Retina (tissue), 1 donor: ENCODE measurements at regions not wholly inside any gene's neighbourhood (a gene's known extent, or its start where the extent isn't known, plus 50 kb on each side); places are given as distances from the start of the nearest gene placed in this dataset.
A peak's percentile ranks its signal among the peaks of the same experiment; 100 is the strongest.

Experiments used
- DNase-seq: peaks from one replicate; pipeline ENCODE4 v3.0.0-alpha.2; 2016

DNA sequence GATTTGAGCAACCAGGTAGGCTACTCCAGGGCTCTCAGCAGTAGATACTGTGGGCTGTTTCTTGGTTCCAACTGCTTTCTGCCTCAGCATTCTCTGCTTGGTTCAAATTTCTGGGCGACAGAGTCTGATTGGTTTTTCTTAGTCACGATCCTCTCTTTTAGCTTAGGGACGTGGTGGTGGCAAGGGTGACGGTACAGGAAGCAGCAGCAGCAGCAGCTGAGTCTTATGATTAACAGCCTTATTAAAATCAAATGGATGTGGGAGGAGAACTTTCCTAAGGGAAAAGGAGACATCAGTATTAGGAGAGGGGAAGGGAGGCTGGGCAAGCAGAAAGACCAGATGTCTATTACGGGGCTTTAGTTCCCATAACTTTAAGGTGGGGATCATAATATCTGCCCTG is 156.5 kb upstream of the PLPP4 start:
- DNase-seq = no peak

- DNase-seq = no peak
Measured at GRCh38 chr10:120308589-120308988, 148.4 kb upstream of the PLPP4 start.

DNA sequence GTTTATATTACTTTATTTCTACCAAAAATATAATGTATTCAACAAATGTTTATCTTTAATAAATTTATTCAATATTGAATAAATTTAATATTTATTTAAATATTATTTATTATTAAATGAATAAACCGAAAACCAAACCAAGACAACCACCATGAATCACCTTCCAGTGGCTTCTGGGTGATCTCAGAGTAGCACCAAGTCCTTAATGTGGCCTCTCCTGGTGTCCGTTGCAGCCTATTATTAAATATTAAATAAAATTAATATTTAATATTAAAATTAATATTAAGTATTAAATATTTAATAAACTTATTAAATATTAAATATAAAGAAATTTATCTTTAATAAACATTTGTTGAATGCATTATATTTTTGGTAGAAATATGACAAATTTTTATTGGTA is 143.3 kb upstream of the PLPP4 start:
- no peak for DNase-seq

- DNase-seq = no peak
Measured at GRCh38 chr10:120314442-120314841, 142.6 kb upstream of the PLPP4 start.

GRCh38 chr10:120318862-120319261 is 138.2 kb upstream of the PLPP4 start:
- no peak for DNase-seq

- no peak for DNase-seq
Measured at GRCh38 chr10:120327675-120328074, 129.4 kb upstream of the PLPP4 start.

- no peak for DNase-seq
Measured at GRCh38 chr10:120328647-120329046, 128.4 kb upstream of the PLPP4 start.

DNA sequence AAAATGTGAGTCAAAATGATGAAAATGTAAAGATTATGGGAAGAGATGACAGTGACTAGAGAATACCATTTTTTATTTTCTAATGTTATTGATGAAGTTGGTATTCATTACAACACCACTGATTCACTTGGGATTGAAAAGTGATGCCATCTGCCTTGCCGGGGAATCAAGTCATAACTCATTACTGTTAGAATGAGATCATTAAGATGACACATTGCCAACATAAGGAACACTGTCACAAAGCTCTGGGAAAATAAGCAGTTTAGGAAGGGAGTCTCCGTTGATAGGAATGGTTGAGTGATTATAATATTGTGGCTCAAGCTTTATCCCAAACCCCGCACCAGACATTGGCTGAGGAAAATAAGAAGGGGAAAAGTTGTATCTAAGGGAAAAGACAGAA is 121.5 kb upstream of the PLPP4 start:
- DNase-seq = no peak

DNA sequence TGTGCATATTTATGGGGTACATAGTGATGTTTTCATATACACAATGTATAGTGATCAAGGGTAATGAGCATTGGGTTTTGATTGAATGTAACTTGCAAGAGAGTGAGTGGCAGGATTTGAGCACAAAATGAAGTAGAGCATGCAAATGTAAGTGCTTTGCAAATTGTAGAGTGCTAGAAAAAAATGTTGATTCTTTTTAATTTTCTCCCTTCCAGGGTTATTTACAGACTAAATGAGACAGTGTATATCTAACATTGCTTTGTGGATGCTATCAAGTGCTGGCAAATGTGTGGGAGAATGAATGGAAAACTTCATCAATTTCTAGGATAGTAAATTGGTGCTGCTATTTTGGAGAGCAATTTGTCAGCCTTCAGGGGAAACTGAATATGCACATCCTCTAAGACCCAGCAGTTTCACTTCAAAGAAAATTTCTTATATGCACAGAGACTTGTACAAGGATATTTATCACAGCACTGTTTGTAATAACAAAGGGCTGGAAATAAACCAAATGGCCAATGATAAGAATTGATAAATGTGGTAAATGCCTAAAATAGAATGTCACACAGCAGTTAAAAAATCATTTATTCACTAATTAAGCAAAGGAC is 120.6 kb upstream of the PLPP4 start:
- DNase-seq = no peak

DNA sequence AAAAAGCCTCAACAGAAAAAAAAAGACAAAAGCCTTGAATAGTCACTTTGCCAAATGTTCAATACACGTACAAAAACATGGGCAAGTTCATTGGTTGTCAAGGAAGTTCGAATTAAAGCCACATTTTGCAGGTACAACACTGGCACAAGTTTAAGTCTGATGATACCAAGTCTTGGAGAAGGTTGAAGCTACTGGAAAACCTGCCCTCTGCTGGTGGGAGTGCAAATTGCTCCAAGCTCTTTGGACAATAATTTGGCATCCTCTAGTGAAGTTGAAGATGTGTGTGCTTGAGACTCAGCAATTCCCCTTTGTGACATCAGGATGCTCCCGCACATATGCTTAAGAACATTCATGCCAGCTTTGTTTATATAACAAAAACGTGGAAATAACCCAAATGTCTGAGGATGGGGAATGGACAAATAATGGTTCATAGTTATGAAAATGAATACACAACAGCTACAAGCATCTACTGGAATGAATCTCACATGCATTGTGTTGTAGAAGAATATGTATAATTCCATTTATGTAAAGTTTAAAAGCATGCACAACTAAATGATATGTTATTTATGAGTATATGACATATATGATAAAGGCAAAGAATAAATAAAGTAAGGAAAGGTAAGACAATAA is 120.0 kb upstream of the PLPP4 start:
- DNase-seq = peak; percentile 43

DNA sequence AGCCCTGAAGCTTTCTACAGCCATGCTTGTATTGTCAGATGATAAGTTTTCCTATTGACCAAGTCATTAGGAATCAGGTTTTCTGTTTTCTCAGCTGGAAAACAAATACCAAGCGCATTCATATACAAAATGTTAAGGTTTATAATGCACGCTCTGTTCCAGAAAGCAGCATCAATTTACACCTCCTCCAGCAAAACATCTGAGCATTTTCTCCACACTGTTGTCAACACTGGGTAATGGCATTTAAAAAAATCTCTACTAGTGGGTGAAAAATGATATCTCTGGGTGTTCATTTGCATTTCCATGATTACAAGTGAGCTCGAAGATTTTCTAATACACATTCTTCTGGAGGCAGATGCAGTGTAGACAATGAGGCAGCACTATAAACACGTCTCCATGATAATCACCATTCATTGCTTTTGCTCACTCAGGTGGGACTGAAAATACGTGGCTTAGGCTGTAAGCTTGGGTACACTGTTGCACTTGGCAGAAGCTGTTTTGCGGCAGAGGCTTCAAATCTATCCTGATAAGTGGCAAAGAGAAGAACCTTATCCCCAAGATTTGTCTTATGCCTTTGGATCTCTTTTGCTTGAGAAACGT is 114.8 kb upstream of the PLPP4 start:
- no peak for DNase-seq

DNA sequence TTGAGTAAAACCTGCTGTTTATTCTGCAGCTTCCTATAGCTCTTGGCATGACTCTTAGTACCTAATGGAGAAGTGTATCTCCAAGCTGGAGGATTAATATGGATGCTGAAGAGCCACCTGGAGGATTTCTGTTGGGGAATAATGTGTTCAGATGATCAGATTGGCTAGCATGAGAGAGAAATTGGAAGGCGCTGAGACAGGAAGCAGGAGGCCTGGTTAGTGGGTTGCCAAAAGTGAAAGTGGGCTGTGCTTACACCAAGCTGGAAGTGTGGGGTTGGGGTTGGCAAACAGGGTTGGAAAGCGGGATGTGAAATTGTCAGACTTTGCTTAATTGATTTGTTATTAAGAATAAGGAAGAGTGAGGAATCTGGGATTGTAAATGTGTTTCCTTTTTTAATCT is 111.8 kb upstream of the PLPP4 start:
- no peak for DNase-seq

DNA sequence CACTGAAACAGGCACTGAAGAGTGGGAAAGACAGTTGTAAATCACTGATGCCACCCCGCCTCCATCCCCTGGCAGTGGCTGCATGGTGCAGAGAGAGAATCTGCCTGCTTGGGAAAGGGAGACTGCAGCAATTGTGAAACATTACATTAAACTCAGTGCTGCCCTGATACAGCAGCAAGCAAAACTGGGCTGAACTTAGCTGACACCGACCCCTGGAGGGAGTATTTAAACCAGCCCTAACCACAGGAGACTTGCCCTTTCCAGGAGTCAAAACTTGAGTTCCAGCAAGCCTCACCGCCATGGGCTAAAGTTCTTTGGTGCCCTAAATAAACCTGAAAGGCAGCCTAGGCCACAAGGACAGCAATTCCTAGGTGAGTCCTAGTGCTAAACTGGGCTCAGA is 109.4 kb upstream of the PLPP4 start:
- DNase-seq = no peak

- DNase-seq = no peak
Measured at GRCh38 chr10:120349069-120349468, 108.0 kb upstream of the PLPP4 start.

- no peak for DNase-seq
Measured at GRCh38 chr10:120355425-120355824, 101.6 kb upstream of the PLPP4 start.

DNA sequence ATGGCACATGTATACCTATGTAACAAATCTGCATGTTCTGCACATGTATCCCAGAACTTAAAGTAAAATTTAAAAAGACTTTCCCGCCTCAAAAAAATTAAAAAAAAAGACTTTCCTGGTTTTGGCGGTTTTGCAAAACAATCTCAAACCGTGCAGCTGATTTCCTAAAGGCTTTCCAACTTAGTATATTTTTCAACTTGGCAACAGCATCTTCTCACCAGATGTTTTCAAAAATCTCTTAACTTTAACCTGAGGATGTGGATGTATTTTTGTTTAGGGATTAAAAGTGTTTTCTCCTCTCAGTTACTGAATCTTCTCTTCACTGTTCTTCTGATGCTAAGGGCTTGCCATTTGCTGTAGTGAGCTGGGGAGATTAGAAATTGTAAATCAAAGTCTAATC is 96.5 kb upstream of the PLPP4 start:
- no peak for DNase-seq

DNA sequence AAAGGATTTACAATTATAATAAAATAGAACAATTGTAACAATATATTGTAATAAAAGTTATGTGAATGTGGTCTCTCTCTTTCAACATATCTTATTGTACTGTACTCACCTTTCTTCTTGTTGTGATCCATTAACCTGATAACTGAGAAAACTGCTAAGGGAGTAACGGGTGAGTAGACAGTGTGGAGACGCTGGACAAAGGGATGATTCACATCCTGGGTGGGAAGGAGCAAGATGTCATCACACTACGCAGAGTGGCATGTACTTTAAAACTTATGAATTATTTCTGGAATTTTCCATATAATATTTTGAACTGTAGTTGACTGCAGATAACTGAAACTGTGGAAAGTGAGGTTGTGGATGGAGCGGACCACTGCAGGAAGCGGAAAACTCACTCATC is 91.2 kb upstream of the PLPP4 start:
- DNase-seq = no peak

GRCh38 chr10:120367341-120367740 is 89.7 kb upstream of the PLPP4 start:
- no peak for DNase-seq

GRCh38 chr10:120368338-120368737 is 88.7 kb upstream of the PLPP4 start:
- no peak for DNase-seq

DNA sequence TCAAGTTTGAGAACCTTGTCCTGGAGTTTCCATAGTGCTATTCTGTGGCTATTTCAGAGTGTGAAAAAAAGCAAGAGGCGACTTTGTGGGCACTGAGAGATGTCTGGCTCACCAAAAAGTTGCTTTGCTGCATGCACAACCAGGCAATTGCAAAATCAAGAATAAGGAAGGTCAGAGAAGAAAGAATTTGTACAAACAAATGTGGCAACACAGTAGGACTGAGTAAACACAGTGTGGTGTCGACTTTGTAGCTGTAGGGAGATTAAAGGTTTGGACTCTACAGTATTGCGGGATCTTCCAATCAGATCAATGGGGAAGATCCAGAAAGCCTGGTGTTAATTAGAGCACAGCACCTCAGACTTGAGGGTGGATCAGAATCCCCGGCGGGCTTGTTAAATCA is 88.1 kb upstream of the PLPP4 start:
- no peak for DNase-seq

DNA sequence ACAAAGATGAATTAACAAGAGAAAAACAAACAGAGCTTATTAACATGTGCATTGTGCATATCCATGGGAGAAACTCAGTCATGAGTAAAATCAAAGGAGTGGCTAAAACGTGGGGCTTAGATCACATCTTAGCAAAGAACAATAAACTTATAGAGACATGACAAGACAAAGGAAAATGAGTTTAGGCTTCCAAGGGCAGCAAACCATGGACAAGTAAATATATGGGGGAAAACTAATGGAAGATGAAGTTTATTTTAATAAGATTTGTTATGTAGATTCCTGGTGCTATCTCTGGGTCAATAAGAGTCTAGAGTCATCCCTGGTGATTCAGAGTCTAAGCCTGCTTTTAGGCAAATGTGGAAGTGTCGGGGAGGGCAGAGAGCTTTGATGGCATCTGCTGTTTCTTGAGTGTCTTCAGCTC is 87.2 kb upstream of the PLPP4 start:
- DNase-seq = no peak

DNA sequence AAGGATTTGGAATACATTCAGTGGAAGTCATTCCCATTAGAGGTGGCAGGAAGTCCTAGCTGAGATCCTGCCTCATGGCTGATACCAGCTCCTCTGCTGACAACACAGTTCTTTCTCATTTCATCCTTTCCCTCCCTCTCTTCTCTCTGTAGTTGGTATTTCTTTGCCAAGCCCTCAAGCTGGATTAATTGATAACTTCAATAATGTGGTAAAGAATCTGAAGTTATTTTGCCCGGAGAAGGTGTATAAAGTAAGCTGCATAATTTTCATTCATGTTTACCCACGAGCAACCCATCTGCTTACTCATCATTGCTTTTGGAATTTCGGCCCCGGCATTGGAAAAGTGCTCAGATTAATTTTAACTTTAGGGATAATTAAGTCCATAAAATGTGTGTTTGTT is 85.2 kb upstream of the PLPP4 start:
- no peak for DNase-seq

DNA sequence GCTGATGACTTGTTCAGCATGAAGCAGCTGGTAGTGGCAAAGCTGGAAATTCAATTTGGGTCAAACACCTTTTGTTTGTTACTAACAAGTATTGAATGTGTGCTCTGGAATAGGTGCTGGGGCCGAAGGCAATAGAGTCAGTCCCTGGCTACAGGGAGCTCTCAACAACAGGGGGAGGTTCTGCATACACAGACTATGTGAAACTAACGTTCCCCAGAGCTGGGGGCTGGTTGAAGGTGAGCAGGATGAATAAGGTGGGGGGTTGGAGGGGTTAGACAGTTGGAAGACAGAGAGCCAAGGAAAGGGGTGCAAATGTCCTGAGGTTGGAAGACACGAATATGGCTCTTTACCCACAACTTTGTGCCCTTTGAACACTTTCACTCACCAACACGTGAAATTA is 84.1 kb upstream of the PLPP4 start:
- DNase-seq = no peak

GRCh38 chr10:120375666-120376065 is 81.4 kb upstream of the PLPP4 start:
- peak; percentile 52 for DNase-seq

- DNase-seq = no peak
Measured at GRCh38 chr10:120381931-120382330, 75.1 kb upstream of the PLPP4 start.
